ENCODE measurements at regions not wholly inside any gene's neighbourhood (a gene's known extent, or its start where the extent isn't known, plus 50 kb on each side); places are given as distances from the start of the nearest gene placed in this dataset.

DNA sequence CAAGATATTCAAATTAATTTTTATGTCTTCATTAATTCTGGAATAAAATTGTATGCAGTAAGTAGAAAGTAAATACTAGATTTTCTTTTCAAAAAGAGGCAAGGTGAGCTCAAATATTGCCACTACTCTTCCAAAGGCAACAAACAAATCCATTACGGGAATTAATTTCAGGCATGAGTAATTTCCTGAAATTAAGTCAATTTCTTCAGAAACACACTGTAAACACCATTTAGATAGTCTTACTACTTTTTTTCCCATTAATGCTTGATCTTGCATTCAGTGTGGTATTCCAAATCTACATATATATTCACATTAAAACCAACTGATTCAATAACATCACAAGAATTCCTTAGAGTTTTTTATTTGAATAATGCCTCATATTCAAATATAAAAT lies 1274.0 kb upstream of the CRIM1 start:
- TF ChIP-seq CTCF (IDR thresholded peaks at IDR 0.05): no peak
- no peak for TF ChIP-seq POLR2A (IDR thresholded peaks at IDR 0.05)
- TF ChIP-seq POLR2AphosphoS5 (IDR thresholded peaks at IDR 0.05): no peak

All from prostate gland (tissue), 2 donors.